ENCODE measurements at regions not wholly inside any gene's neighbourhood (a gene's known extent, or its start where the extent isn't known, plus 50 kb on each side); places are given as distances from the start of the nearest gene placed in this dataset.

DNA sequence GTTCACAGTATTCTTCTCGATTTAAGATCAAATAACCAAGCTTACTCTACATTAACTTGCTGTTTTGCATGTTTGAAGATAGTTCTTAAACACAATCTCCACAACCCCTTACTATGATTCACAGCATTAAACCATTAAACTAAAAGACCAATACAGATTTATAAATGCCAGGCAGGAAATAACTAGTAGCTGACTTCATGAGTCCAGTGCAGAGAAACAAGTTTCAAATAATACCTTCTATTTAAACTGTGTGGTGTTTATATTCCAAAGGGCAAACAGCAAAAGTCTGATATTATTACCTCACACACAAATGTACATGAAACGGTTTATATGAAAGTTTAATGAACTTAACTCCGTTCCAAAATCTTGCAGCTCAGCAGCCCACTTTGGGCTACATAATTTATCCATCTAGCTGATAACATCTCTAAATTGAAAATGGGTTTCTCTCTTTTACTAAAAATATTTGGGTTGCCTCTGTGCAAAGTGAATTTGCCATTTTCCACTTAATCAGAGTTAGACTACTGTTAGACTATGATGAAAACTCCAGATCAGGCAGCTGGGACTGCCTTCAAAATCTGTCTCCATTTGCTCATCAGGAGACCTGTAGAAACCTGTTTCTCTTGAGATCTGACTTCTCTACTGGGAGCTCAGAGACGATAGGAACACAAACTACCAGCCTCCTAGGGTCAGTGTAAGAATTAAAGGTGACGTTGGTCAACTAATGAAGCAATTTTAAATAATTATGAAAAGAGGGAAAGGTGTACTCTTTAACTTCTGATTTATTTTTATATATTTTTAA, 287.3 kb downstream of the FZD1 start:
- no peak overlapping the region for H3K4me3 ChIP-seq
- TF ChIP-seq, protein P1, sequence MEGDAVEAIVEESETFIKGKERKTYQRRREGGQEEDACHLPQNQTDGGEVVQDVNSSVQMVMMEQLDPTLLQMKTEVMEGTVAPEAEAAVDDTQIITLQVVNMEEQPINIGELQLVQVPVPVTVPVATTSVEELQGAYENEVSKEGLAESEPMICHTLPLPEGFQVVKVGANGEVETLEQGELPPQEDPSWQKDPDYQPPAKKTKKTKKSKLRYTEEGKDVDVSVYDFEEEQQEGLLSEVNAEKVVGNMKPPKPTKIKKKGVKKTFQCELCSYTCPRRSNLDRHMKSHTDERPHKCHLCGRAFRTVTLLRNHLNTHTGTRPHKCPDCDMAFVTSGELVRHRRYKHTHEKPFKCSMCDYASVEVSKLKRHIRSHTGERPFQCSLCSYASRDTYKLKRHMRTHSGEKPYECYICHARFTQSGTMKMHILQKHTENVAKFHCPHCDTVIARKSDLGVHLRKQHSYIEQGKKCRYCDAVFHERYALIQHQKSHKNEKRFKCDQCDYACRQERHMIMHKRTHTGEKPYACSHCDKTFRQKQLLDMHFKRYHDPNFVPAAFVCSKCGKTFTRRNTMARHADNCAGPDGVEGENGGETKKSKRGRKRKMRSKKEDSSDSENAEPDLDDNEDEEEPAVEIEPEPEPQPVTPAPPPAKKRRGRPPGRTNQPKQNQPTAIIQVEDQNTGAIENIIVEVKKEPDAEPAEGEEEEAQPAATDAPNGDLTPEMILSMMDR (IDR thresholded peaks at IDR 0.05): no peak
- intact Hi-C loops (cut with DNase I, micrococcal nuclease): no loop called here
- no peak for ATAC-seq
- no peak for DNase-seq
- no peaks in the 10 kb centered on the region for H3K4me1 ChIP-seq (ENCODE audit: low read depth)
- H3K9me3 ChIP-seq: no peaks in the 10 kb centered on the region
- no peaks in the 10 kb centered on the region for H3K36me3 ChIP-seq (ENCODE audit: low read depth)

DNA sequence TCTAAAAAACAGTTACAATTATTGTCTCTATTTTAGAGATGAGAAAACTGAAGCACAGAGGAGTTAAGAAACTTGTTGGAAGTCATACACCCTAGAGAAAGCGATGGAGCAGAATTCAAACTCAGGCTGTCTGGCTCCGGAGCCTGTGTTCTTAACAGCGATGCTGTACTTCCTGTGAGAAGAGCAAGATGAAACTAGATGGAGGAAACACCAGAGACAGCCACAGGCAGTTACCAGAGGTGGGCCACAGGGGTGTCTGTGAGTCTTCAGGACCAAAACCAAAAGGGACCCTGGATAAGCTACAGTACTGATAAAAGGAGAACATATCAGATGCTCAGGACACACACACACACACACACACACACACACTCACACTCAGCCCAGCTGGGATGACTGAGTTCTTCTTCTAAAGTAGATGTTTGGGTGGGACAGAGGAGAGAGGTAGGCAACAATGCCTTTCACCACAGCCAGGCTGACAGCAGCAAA, 289.2 kb downstream of the FZD1 start:
- DNase-seq: no peak
- TF ChIP-seq, protein P1 (IDR thresholded peaks at IDR 0.05): no peak
- Histone ChIP-seq H3K4me3 (no peak overlapping the region), H3K36me3 (ENCODE audit: low read depth) (no peaks in the 10 kb centered on the region), H3K4me1 (ENCODE audit: low read depth) (no peaks in the 10 kb centered on the region), H3K9me3 (no peaks in the 10 kb centered on the region)
- ATAC-seq: no peak
- intact Hi-C loops (cut with DNase I, micrococcal nuclease): no loop called here

DNA sequence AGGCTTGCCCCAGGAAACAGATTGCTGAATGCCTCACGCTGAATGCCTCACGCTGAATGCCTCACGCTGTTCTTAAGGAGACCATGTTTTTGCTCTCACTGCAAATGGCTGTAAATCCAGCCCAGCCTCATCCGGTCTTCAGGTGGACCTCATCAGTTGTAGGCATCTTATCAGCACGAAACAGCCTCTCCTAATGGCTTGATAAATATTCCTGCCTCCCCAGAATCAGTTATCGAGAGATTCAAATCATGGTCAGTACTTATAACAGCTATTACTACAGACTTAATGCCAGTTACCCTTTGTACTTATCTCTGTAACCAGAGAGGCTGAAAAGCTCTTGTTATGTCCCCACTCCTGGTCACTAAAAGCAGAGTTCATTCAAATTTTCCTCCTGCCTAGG, 290.6 kb downstream of the FZD1 start:
- intact Hi-C loops (cut with DNase I, micrococcal nuclease): no loop called here
- no peaks in the 10 kb centered on the region for H3K36me3 ChIP-seq (ENCODE audit: low read depth)
- TF ChIP-seq, protein P1 (IDR thresholded peaks at IDR 0.05): no peak
- no peaks in the 10 kb centered on the region for H3K4me1 ChIP-seq (ENCODE audit: low read depth)
- no peak for ATAC-seq
- no peak for DNase-seq
- H3K4me3 ChIP-seq: no peak overlapping the region
- H3K9me3 ChIP-seq: no peaks in the 10 kb centered on the region

DNA sequence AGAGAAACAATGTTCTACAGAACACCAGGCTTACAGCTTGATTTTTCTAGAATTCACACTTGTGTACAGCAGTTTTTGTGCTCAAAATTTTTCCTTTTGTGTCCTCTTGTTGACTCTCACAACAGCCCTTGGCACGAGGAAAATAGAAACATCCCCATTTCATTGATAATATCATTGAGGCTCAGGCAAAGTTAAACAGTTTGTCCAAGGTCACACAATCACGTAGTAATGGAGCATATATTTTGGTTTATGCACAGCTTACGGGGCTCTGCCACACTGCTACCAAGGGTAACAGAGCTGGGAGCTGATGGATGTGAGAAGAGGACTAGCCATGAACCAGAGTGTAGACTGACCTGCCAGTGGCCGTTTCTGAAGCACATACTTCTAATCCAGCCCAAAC, 292.0 kb downstream of the FZD1 start:
- intact Hi-C loops (cut with DNase I, micrococcal nuclease): no loop called here
- H3K9me3 ChIP-seq: no peaks in the 10 kb centered on the region
- TF ChIP-seq, protein P1 (IDR thresholded peaks at IDR 0.05): no peak

DNA sequence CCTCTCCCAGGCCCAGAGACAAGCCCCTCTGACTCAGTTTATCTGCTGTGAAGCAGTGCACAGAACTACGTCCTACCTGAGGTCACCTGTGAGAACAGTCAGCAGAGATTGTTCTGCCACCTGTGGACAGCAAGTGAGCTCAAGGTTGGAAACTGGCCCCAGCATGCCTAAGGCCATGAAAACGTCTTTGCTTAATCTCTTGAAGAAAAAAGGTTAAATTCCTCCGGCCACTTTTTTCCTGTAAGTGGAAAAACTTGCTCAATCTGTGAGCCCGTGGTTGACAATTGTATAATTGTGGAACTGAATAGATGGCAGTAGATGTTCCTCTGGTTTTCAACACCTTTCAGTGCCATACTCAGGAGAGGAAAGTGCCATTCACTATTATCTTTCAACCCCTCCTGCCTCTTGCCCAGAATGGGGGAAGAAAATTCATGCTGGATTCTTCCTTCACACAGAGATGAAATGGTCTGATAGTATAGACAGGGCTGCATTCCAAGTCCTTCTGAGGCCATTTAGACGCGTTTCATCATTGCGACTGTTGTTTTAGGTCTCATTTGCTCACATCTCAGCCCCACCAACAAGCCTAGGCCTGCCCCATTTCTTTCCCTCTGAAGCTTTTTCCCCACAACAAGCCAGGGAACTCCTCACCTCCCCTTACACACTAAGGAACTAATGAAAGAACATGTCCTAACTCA, 292.9 kb downstream of the FZD1 start:
- Histone ChIP-seq H3K4me1 (ENCODE audit: low read depth) (no peaks in the 10 kb centered on the region), H3K4me3 (no peak overlapping the region), H3K36me3 (ENCODE audit: low read depth) (no peaks in the 10 kb centered on the region), H3K9me3 (no peaks in the 10 kb centered on the region)
- TF ChIP-seq, protein P1 (IDR thresholded peaks at IDR 0.05): no peak
- DNase-seq (no peak), ATAC-seq (no peak)
- intact Hi-C loops (cut with DNase I, micrococcal nuclease): no loop called here

More for the DNA sequence above, 292.0 kb downstream of the FZD1 start:
- Histone ChIP-seq H3K4me1 (ENCODE audit: low read depth) (no peaks in the 10 kb centered on the region), H3K4me3 (no peak overlapping the region), H3K36me3 (ENCODE audit: low read depth) (no peaks in the 10 kb centered on the region)
- DNase-seq (no peak), ATAC-seq (no peak)
